Activated T-cell treated with anti-CD3 and anti-CD28 coated beads for 24 hours (primary cell): ENCODE measurements at regions not wholly inside any gene's neighbourhood (a gene's known extent, or its start where the extent isn't known, plus 50 kb on each side); places are given as distances from the start of the nearest gene placed in this dataset.
"Not testable (repeated sequence)": the region's sequence is repeated elsewhere in the genome, so short reads cannot be mapped to it uniquely, and the experiment has no call there.

Experiments
- DNase-seq: peaks from one replicate; pipeline ENCODE4 v3.0.0-alpha.2; 2020; ENCODE audit warnings: low read depth

- DNase-seq, result no peak
These were observed 969.7 kb upstream of the USP15 start for GRCh38 chr12:61290473-61290872.

- DNase-seq, result no peak
These were observed 968.6 kb upstream of the USP15 start for GRCh38 chr12:61291647-61292046.

GRCh38 chr12:61294011-61294410 lies 966.2 kb upstream of the USP15 start:
- DNase-seq, result not testable (repeated sequence)

DNA sequence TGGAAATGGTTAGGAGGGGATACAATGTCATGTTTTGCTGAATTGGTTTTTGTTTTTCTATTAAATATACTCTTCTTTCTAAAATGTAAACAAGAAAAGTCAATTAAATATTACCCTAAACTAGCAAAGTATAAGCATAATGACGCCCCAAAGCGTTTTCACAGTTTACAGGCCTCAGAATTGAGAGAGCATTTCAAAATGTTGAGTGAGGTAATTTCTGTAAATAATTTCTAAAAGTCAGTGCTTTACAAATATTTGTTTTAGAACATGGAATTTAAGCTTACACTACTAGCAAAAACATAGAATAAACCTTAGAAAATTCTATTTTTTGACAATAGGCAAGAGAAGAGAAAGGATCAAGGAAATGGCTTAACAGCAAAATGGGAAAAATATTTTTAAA lies 958.4 kb upstream of the USP15 start:
- no peak for DNase-seq

DNA sequence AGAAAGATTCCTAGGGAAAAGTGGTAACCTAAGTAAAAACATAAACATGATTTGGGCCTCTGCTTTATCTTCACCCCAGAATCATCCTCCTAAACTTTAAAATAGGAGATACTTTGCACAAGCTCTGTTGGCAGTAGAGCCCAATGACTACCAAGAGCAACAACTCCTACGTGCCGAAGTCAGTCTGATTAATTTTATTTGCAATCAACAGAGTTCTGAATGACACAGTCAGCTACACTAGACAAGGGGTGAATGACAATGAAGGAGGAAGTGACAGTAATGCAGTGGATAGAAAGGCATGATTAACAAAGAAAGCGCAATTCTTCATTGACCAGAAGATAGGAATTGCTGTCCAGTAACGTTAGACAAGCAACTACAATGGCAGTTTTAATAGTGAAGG lies 957.9 kb upstream of the USP15 start:
- DNase-seq, result no peak

GRCh38 chr12:61308220-61308619 lies 952.0 kb upstream of the USP15 start:
- DNase-seq, result no peak

- DNase-seq, result no peak
These were observed 948.8 kb upstream of the USP15 start for GRCh38 chr12:61311413-61311812.

DNA sequence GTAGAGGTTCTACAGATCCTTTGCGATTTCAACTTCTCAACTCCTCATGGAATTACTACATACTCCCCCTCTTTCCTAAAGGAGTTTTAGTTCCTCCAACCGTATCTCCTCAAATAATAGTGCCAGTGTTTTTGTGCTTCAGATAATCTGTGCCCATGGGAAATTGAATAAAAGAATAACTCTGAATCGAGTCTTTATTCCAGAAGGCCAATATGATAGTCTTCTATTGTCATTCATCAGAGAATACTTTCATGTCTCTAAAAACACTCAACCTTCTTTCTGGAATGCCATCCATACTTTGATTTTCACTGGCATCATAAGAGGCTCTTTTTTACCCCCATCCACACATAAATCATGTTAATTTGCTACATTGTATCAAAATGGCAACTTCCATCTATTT lies 911.3 kb upstream of the USP15 start:
- no peak for DNase-seq

DNA sequence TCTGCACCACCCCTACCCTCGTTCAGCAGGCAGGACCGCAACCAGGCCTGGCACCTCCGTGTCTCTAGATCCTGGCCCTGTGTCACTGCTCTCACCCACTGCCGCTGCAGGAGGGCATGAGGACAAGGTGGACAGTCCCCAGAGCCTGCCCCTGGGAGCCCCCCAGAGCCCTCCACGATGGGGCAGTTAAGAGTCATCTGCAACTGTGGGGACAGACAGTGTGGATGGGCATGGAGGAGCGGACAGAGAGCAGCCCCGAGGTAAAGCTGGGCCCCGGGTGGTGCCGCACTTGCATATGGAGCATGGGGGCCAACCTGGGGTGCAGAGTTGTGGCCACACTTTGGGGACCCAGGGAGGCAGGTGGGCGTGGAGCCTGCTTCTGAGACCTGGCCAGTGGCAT lies 905.1 kb upstream of the USP15 start:
- no peak for DNase-seq

- no peak for DNase-seq
These were observed 903.7 kb upstream of the USP15 start for GRCh38 chr12:61356485-61356884.

DNA sequence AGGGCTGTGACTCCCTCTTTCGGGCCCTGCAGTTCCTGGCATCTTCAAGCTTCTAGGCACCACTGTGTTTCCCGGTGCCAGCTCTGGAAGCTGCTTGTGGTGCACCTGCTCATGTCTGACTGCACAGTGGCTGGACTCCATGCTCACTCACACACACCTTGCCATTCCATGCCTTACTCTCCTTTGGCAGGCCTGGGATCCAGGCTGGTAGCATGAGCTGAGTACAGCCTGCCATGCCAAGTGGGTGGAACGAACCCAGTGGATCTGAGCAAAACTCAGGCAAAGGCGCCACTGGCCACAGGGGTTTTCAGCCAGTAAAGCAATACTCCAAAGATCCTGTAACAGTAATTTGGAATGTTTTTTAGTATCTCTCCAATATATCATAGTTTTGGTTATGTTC lies 902.7 kb upstream of the USP15 start:
- DNase-seq, result no peak

- no peak for DNase-seq
These were observed 898.2 kb upstream of the USP15 start for GRCh38 chr12:61362037-61362436.

DNA sequence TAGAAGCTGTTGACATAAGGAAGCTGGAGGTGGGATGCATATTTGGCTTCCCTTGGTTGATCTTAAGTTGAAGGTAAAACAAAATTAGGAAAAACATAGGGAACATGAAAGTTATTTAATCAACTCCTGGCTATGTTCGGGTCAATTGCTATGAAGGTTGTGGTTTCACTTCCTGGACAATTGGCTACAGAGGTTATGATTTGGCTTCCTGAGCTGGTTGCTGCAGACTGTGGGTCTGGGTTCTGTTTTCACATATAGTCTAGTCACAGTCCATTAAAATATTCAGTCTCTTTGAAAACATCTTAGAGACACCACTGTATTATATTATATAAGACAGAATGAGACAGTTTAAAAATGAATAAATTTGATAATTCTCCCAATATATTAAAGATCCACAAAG lies 895.2 kb upstream of the USP15 start:
- DNase-seq, result no peak

- no peak for DNase-seq
These were observed 892.9 kb upstream of the USP15 start for GRCh38 chr12:61367281-61367785.

DNA sequence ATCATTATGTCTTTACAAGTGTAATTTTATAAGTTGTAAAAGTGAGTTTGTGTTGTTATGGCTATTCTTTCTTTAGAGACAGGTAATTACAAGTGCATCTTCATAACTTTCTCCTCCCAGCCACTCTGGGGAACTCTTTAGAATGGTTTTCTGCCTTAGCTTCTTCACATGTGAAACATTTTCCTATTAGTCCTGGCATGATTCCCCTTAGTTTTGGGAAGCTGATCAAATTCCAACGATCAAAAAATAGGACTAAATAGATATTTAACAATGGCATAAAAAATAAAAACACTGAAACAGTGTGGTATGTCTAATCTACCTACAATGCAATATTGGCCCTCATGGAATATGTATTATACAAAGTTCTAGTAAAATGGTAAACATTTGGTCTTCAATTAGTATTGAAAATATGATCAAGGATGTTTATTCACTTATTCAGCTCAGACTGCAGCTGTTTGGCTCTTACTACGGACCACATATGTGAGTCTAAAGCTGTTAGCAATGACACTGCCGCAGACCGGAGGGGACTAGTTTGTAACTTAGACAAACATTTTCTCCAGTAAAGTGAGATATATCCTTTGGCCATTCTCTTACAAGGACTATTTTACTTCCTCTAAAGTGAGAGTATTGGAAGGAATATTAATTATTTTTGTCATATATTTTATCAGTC lies 890.8 kb upstream of the USP15 start:
- DNase-seq, result no peak

- DNase-seq, result no peak
These were observed 875.7 kb upstream of the USP15 start for GRCh38 chr12:61384511-61384910.

DNA sequence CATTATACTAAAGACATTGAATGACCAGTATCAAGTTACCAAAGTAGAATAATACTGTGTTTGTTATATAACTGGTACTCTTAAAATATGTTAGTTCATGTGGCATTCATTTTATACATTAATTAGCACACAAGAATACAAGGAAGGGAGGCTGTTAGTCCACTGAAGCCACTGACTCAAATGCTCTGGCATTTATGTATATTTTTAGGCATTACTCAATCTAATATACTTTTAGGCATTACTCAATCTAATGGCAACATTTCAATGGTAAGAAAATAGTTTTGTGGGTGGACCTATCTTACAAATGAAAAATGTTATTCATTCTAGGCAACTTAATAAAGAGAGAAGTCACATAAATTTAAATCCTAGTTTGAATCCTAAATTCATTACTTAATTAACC lies 874.4 kb upstream of the USP15 start:
- no peak for DNase-seq

DNA sequence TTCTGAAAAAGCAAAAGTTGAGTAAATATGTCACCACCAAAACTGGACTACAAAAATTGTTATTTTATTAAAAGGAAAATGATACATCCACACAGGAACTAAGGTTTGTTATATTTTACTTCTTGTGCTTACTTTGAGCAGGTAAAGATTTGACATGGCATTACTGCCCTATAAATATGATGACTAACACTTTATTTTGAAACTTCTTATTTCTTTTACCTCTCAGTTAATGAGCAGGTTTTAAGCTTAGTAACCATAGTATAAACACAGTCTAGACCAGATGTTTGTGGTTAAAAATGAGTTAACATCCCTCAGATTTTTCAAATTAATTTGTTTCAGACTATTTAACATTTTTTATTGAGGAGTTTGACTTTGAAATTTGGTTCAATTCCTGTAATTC lies 862.5 kb upstream of the USP15 start:
- DNase-seq, result no peak

GRCh38 chr12:61412201-61412600 lies 848.0 kb upstream of the USP15 start:
- no peak for DNase-seq

DNA sequence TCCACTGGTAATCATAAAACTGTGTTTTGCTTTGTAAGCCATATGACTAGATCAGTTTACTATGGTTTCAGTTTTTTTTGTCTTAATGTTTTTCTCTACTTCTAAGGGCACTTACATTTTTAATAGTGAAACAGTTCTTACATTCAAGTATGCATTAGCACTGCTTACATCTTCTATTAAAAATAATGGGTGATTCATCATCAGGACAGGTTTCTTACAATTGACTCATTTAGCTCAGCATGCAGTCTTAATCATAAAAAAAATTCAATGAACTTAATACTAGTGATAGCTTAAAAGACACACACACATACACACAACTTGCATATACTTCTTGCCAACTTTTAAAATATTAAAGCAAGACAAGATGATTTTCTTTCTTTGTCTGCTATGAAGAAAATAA lies 845.7 kb upstream of the USP15 start:
- DNase-seq, result no peak

DNA sequence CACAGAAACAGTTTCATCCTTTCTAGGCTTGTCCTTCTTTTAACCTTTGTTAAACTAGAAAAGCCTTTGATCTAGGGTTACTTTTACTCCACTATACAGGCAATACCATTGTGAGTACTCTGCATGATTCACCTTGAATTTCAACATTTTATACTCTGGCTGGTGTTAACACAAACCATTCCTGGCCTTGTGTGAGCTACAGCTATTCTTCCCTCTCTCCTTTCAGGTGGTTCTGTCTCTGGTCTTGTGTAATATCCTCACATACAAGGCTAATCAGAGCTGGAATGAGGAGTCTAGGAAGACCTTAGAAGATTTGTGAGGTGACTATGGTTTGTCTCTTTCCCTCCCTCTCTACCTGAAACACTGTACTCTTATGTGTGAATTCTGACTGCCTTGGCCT lies 837.4 kb upstream of the USP15 start:
- DNase-seq, result no peak

DNA sequence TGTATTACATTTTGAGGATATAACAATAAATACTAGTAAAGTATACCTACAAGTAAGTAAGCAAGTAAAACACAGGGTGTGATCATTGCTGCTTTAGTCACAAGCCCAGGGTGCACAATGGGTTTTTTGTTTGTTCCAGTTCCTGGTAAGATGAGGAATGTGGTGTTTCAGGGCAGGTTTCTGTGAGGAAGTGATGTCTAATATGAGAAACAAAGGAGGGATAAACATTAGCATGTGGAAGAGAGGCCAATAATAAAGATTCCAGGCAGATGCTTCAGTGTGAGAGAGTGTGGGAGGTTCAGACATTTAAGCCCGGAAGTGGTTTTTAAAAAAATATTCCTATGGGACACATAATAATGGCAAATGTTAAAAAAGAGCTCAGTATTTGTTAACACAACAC lies 808.1 kb upstream of the USP15 start:
- DNase-seq, result no peak

DNA sequence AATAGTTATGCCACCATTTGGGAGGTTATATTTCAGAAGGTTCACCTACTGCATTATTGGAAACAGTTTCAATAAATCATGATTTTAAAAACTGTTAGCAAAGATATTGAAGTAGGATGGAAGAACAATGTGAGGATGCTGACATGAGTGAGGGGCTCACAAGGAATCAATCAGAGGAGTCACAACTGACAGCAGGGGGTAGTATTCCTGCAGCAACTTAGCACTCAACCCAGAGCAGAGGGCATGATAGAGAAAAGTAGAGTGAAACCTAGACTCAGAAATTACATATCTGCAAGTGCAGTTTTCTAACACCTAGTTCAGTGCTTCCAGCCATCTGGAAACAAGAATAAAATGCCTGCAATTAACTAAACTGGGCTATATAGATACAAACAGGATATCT lies 772.5 kb upstream of the USP15 start:
- no peak for DNase-seq
